ENCODE measurements at regions not wholly inside any gene's neighbourhood (a gene's known extent, or its start where the extent isn't known, plus 50 kb on each side); places are given as distances from the start of the nearest gene placed in this dataset.

DNA sequence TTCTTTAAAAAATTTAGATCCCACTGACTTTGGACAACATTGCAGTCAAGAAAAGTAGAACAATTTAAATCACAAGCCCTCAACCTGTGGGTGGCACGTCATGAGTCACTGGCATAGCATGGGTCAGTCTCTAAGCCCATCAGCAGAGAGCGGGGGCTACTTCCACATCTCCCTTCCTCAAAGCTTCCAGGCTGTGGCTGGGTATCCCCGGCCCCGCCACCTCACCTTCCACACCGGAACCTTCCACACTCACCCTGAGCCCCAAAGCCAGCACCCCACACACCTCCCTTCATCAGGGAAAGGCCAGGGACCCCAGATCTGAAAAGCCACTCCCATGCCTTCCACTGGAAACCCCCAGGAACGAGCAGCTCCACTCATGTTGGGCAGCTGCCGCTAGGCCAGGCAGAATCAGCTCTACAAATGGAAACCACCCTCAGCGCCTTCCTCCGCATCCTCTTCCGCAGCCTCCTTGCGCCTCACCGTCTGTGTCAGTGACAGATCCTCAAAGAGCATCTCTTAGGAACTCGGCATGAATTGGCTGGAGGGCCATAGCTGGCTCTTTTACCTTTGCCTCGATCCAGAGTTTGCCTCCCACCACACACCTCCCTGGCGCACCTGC, 156.5 kb downstream of the ERCC6L2 start:
- DNase-seq: no peak

DNA sequence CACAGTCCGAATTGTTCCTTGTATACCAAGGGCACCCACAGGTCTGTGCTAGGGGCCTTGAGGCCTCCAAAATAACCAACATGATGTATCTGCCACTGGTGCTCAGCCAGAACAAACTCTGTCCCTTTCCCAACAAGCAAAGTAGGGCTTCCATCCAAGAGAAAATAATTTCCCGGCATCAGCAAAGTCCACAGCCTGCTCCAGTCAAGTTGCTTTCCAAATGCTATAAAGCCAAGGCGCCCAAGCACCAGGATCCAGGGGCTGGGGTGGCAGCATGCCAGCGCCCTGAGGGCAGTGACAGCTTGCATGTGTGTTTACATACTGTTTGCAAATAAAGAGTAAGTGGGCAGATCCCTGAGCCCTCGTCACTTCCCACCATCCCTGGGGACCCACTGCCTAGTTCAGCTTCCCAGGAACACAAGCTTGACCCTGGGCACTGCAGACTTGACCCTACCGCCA, 155.9 kb downstream of the ERCC6L2 start:
- no peak for DNase-seq

DNA sequence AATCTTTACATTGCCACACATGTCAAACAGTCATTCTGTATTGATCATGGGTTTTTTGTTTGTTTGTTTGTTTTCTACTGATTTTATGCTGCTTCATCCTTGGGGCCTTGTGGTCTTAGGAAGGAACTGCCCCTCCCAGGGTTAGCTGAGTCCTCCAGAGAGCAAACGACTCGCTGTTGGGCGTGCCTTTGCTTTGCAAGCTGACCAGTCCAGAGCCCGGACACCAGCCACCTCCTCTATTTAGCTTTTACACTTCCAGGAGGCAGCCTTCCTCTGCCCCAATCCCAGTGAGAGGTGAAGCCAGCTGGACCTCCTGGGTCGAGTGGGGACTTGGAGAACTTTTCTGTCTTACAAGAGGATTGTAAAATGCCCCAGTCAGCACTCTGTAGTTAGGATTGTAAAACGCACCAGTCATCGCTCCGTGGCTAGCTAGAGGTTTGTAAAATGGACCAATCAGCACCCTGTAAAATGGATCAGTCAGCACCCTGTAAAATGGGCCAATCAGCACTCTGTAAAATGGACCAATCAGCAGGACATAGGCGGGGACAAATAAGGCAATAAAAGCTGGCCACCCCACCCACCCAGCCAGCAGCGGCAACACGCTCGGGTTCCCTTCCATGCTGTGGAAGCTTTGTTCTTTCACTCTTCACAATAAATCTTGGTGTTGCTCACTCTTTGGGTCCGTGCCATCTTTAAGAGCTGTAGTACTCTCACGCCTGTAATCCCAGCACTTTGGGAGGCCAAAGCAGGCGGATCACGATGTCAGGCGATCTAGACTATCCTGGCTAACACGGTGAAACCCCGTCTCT, 154.4 kb downstream of the ERCC6L2 start:
- DNase-seq: no peak

DNA sequence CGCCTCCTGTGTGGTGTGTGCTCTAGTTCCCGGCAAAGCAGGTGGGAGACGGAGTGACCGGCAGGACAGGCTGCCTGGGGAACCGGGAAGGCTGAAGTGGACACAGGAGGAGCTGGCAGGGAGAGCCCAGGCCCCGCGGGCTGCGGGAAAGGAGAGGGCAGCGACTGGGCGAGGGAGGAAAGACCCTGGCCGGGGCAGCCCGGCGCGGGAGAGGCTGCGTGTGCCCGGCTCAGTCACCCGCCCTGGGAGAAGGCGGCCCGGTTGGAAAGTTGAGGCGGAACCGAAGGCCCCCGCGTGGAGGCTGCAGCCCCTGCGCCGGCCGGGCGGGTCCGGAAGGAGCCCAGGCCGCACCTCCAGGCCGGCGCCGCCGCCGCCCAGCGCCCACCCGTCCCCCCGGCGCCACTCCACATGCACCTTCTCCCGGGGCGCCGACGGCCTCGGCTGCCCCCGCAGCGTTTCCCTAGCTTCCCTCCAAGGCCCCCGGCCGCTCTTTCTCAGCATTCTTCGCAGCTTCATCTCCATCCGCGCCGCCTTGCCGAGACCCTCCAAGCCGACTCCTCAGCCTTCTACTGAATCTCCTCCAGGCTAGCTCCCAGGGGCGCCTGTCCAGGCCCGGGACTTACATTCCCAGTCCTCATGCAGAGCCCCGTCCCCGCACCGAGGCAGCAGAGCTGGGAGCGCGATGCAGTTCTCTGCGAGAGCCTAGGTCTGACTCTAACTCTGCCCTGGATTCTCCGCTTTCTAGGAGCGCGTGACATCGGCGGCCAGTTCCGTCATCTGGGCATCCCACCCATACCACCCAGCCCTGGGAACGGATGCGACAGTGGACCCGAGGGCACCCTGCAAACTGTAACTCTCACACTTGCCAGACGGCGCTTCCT, 152.0 kb downstream of the ERCC6L2 start:
- no peak for DNase-seq

DNA sequence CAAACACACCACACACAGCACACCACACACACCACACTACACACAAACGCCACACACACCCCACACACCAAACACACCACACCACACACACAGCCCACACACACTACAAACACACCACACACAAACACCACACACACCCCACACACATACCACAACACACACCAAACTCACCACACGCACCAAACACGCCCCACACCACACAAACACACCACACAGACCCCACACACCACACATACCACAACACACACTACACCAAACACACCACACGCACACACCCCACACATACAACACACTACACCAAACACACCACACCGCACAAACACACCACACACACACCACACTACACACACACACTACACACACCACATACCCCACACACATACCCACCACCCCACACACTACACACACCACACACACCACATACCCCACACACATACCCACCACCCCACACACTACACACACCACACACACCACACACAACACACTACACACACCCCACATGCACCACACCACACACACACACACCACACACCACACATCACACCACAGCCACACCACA, 151.2 kb downstream of the ERCC6L2 start:
- no peak for DNase-seq

DNA sequence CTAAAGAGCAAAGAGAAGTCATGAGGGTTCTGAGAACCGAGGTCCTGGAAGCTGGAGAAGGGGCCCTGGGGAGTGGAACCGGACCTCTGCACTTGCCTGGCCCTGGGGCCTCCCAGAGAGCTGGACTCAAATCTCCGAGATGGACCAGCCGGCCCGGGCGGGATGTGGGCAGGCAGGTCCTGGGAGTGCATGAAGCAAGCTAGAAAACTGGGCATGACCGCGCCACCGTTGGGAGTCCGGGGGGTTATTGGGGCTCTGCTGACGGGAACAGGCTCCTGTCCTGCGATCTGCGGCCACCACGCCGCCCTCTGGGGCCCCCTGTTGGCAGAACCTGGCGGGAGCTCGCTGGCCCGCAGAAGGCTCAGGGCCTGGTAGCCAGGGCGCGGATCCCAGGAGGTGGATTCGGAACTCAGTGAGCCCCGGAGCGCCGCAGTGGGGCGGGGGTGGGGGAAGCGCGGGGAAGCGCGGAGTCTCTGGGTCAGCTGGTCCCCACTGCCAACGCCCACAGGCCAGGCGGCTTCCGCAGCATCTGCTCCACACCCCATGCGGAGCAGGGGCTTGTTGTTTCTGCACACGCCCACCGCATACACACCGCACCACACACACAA, 150.6 kb downstream of the ERCC6L2 start:
- no peak for DNase-seq

DNA sequence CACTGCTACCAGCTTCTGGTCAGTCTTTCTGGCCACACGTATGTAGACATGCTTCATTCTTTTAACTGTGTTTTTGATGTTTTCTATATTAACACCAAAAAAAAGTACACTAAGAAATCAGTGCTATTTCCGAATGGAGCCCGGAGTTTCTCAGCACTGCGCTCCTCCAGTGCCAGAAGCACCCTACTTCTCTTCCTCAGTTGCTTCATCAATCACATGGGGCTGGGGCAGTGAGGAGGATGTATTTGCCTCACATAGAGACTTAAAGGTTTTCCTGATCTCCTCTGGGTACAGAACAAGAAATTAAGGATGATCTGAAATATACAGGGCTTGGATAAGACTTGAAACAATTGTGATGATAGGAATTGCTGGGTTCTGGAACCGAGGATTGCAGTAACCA, 148.0 kb downstream of the ERCC6L2 start:
- DNase-seq: no peak

DNA sequence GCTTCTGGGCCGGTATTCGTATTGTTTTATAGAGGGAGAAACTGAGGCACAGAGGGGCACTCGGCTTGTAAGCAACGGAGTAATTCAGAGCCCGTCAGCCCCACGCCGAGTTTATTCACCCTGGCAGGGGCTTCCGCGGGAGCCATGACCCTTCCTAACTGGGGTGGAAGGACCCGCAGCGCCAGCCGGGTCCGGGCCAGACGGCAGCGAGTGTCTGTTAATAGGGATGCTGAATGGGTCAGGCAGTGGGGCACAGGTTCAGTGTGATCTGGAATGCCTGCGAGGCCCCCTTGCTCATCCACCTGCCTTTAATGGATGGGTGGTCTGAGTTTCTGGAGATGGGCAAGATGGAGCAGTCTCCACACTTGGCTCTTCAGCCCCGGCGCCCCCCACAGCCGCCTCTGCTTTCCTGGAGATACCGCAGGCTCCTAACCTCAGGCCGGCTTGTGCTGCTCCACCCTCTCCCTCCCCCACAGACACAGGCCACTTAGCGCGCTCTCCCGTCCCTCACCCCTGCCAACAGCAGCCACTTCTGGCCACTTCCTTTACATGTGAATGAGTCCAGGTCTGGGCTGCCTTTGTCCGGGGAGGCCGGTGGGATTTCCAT, 147.1 kb downstream of the ERCC6L2 start:
- DNase-seq: no peak

DNA sequence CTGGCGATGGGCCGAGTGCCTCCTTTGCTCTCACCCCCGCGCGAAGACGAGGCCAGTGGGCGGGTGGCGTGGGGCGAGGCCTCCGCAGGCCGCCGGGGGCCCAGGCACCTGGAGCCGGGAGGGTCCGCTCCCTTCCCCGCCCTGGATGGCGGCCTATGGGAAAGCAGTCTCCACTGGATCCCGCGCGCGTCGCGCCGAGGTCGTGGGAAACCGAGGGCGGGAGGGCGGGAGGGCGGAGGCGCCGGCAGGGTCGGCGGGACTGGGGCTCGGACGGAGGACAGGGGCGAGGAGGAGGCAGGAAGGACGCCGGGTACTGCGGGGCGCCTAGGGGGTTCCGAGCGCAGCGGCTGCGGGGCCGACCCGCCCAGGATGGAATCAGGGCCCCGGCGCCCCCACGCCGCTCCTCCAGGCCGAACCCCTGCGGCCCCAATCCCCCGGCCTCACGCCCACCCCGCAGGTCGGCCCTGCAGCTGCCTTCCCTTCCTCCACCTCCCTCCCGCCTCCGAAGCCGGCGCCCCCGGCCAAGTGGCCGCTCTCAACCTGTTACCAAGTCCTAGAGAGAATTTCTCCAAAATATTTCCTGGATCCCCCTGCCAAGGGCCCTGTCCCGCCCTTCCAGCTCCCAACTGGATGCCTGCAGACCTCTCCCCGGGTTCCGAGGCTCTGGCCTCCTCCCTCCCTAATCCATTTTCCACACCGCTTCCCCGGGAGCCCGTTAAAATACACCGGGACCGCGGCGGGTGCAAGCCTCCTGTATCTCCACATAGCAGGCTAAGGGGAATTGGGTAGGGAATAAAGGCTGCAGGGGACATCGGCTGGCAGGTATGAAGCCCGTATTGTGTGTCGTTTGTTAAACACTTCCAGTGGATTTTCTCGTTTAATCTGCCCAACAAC, 146.3 kb downstream of the ERCC6L2 start:
- no peak for DNase-seq

DNA sequence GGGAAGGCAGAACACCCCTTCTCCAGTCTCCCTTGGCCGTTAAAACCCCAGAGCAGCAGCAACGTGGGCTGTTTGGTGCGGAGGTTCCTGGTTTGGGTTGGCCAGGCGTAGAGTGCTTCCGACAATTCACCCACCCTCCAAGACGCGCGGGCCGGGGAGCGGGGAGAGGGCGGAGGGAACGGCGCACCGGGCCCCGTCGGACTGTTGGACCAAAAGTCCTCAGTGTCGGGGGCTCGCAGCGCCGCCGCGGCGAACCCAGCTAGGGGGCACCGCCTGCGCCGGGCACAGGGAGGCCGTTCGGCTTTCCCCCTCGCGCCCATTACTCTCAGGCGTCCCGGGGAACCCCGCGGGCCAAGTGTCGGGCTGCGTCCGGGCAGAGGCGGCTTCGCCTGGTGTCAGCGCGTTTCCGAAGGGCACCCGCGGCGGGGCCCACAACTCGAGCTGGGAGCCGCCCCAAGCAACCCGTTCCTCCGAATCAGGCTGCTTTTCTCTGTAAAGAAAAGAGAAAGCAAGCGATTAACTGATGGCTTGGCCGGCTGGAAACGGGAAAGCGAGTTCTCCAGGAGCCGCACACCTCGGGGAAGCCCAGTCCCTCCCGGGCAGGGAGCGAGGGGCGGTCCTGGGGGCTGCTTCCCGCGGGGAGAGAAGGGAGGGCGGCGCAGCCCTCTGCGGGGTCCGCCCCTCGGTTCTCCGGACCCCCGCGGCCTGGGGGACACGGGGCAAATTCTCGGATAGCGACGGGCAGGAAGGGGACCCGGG, 145.5 kb downstream of the ERCC6L2 start:
- no peak for DNase-seq

DNA sequence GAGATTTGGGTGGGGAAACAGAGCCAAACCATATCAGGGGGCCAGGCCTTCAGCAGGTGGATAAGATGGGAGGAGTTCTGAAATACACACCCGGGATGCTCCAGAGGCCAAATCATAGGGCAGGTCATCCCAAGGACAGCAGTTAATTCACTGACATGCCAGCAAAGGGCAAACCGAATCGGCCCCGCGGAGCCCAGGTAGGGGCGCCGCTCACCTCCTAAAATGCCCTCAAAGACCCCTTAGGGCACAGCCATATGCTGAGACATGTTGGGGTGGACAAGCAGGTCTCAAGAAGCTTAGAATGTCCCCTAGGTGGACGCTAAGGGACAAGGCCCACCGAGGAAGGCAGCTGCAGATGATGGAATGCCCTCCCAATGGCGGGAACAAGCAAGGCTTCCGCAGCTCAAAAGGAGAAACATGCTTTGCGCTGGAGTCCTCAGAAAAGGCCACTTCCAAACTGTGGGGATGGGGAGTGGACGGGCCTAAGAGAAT, 144.9 kb downstream of the ERCC6L2 start:
- DNase-seq: no peak

Data from Kasumi-1 (cell line).